Neural cell (in vitro differentiated cells): ENCODE measurements at regions not wholly inside any gene's neighbourhood (a gene's known extent, or its start where the extent isn't known, plus 50 kb on each side); places are given as distances from the start of the nearest gene placed in this dataset.

Experiments used
- CTCF ChIP-seq: fragments of 450-650 bp; IDR thresholded peaks from 2 replicates; pipeline ENCODE4 v1.5.1; 2014; ENCODE audit warnings: antibody characterized with exemption, mild to moderate bottlenecking, moderate library complexity; ENCODE audit not compliant: poor library complexity, severe bottlenecking
- EP300 ChIP-seq: fragments of 450-650 bp; conservative IDR thresholded peaks from 2 replicates; pipeline ENCODE4 v1.6.1; 2014; ENCODE audit warnings: antibody characterized with exemption, mild to moderate bottlenecking, moderate library complexity; ENCODE audit not compliant: poor library complexity, severe bottlenecking
- EZH2 ChIP-seq: fragments of 200-600, 300-800 bp; shearing (Covaris generic), sonication (generic); IDR thresholded peaks from 2 replicates; pipeline ENCODE4 v1.6.1; 2014; ENCODE audit warnings: antibody characterized with exemption, low read length, borderline replicate concordance, mild to moderate bottlenecking; ENCODE audit not compliant: insufficient read depth, poor library complexity, severe bottlenecking
- POLR2AphosphoS5 ChIP-seq: IDR thresholded peaks from 2 replicates; pipeline ENCODE4 v1.6.1; 2012
- RAD21 ChIP-seq: fragments of 450-650 bp; conservative IDR thresholded peaks from 2 replicates; pipeline ENCODE4 v1.6.1; 2014; ENCODE audit warnings: antibody characterized with exemption, mild to moderate bottlenecking, moderate library complexity
- SMC3 ChIP-seq: fragments of 450-650 bp; conservative IDR thresholded peaks from 2 replicates; pipeline ENCODE4 v1.6.1; 2014; ENCODE audit warnings: antibody characterized with exemption, mild to moderate bottlenecking, moderate library complexity; ENCODE audit not compliant: poor library complexity
- TAF1 ChIP-seq: IDR thresholded peaks from 2 replicates; pipeline ENCODE4 v1.6.1; 2012; ENCODE audit warnings: low read depth
- TF ChIP-seq, protein P1 (sequence below): IDR thresholded peaks from 2 replicates; pipeline ENCODE4 v1.6.1; 2012; ENCODE audit warnings: borderline replicate concordance

DNA sequence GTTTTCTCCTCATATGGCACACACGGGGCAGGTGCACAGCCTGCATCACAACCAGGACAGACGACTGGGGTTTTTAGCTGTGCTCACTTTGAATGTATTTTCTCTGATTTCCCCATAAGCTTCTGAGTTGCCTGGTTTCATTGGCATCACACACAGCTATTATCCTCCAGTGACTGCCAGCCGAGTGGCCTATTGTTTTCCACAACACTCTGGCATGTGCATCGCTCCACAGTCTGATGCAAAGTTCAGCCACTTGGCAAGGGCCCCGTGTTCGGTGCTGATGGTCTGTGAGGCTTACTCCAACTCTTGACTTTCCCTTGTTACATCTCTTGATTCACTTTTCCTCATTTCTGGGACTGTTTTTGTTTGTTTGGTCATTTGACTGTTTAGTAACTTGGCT is 593.1 kb downstream of the CBLN2 start:
- TF ChIP-seq RAD21 = no peak
- no peak for TF ChIP-seq CTCF
- TF ChIP-seq, protein P1, sequence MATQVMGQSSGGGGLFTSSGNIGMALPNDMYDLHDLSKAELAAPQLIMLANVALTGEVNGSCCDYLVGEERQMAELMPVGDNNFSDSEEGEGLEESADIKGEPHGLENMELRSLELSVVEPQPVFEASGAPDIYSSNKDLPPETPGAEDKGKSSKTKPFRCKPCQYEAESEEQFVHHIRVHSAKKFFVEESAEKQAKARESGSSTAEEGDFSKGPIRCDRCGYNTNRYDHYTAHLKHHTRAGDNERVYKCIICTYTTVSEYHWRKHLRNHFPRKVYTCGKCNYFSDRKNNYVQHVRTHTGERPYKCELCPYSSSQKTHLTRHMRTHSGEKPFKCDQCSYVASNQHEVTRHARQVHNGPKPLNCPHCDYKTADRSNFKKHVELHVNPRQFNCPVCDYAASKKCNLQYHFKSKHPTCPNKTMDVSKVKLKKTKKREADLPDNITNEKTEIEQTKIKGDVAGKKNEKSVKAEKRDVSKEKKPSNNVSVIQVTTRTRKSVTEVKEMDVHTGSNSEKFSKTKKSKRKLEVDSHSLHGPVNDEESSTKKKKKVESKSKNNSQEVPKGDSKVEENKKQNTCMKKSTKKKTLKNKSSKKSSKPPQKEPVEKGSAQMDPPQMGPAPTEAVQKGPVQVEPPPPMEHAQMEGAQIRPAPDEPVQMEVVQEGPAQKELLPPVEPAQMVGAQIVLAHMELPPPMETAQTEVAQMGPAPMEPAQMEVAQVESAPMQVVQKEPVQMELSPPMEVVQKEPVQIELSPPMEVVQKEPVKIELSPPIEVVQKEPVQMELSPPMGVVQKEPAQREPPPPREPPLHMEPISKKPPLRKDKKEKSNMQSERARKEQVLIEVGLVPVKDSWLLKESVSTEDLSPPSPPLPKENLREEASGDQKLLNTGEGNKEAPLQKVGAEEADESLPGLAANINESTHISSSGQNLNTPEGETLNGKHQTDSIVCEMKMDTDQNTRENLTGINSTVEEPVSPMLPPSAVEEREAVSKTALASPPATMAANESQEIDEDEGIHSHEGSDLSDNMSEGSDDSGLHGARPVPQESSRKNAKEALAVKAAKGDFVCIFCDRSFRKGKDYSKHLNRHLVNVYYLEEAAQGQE = no peak
- no peak for TF ChIP-seq EZH2
- TF ChIP-seq EP300 = no peak
- no peak for TF ChIP-seq POLR2AphosphoS5
- no peak for TF ChIP-seq SMC3
- TF ChIP-seq TAF1 = no peak
